ENCODE measurements at regions not wholly inside any gene's neighbourhood (a gene's known extent, or its start where the extent isn't known, plus 50 kb on each side); places are given as distances from the start of the nearest gene placed in this dataset.

DNA sequence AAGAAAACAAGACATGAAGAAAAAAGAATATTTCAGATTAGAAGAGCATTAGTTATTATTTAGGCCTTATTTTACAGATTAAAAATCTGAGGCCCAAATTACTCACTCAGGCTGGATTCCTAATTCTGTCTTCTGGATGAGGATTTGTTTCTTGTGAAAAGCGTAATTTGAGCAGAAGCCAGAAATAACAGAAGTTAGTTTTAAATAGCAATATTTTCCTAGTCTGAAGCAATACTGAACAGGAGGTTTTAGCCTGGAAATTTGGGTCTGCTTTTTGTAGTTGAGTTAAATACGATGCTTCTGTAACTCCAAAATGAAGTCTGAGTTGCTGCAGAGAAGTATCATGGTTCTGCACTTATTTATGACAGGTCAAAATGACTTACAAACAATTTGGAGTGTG lies 124.9 kb downstream of the RTL3 start:
- TF ChIP-seq, protein P1, sequence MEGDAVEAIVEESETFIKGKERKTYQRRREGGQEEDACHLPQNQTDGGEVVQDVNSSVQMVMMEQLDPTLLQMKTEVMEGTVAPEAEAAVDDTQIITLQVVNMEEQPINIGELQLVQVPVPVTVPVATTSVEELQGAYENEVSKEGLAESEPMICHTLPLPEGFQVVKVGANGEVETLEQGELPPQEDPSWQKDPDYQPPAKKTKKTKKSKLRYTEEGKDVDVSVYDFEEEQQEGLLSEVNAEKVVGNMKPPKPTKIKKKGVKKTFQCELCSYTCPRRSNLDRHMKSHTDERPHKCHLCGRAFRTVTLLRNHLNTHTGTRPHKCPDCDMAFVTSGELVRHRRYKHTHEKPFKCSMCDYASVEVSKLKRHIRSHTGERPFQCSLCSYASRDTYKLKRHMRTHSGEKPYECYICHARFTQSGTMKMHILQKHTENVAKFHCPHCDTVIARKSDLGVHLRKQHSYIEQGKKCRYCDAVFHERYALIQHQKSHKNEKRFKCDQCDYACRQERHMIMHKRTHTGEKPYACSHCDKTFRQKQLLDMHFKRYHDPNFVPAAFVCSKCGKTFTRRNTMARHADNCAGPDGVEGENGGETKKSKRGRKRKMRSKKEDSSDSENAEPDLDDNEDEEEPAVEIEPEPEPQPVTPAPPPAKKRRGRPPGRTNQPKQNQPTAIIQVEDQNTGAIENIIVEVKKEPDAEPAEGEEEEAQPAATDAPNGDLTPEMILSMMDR (IDR thresholded peaks at IDR 0.05) = no peak
- no peak for TF ChIP-seq POLR2A (IDR thresholded peaks at IDR 0.05)
